ENCODE measurements at regions not wholly inside any gene's neighbourhood (a gene's known extent, or its start where the extent isn't known, plus 50 kb on each side); places are given as distances from the start of the nearest gene placed in this dataset.

GRCh38 chr3:176193032-176193730, 1004.1 kb downstream of the TBL1XR1 start:
- no peak for DNase-seq (ENCODE audit: unreplicated experiment)
- TF ChIP-seq CTCF (IDR thresholded peaks at IDR 0.05; ENCODE audit: unreplicated experiment) = no peak
- Mint-ChIP-seq H3K4me1 (ENCODE audit: insufficient read depth, unreplicated experiment) (no peaks in the 10 kb centered on the region), H3K27ac (ENCODE audit: low read depth, unreplicated experiment) (no peak overlapping the region), H3K27me3 (ENCODE audit: insufficient read depth, unreplicated experiment) (no peaks in the 10 kb centered on the region), H3K9me3 (ENCODE audit: unreplicated experiment) (peaks cover 8% of the 10 kb centered on the region), H3K4me3 (ENCODE audit: unreplicated experiment) (no peak overlapping the region), H3K36me3 (ENCODE audit: insufficient read depth, unreplicated experiment) (no peaks in the 10 kb centered on the region)
- ChIA-PET CTCF (no interaction called here), POLR2A (interaction anchor here (0.7 kb wide), 1 partner anchor 160 kb away, joined by 3 read pairs; no protein-coding TSS in a partner anchor)
- BruUV-seq (replicated peaks) = no TSS peak
- intact Hi-C loops (cut with micrococcal nuclease) = no loop called here

- ChIA-PET POLR2A (no interaction called here), CTCF (interaction anchor here (0.7 kb wide), 1 partner anchor 779 kb away, joined by 3 read pairs; no protein-coding TSS in a partner anchor)
- TF ChIP-seq CTCF (IDR thresholded peaks at IDR 0.05; ENCODE audit: unreplicated experiment) = no peak
- Mint-ChIP-seq H3K9me3 (ENCODE audit: unreplicated experiment) (no peaks in the 10 kb centered on the region), H3K36me3 (ENCODE audit: insufficient read depth, unreplicated experiment) (no peaks in the 10 kb centered on the region), H3K4me3 (ENCODE audit: unreplicated experiment) (no peak overlapping the region), H3K27ac (ENCODE audit: low read depth, unreplicated experiment) (no peak overlapping the region), H3K4me1 (ENCODE audit: insufficient read depth, unreplicated experiment) (no peaks in the 10 kb centered on the region), H3K27me3 (ENCODE audit: insufficient read depth, unreplicated experiment) (no peaks in the 10 kb centered on the region)
- BruUV-seq (replicated peaks) = no TSS peak
- DNase-seq (ENCODE audit: unreplicated experiment) = no peak
- intact Hi-C loops (cut with micrococcal nuclease) = no loop called here
Measured at GRCh38 chr3:176190755-176191154, 1006.5 kb downstream of the TBL1XR1 start.

GRCh38 chr3:176183181-176183580, 1014.1 kb downstream of the TBL1XR1 start:
- Mint-ChIP-seq H3K4me3 (ENCODE audit: unreplicated experiment) (no peak overlapping the region), H3K27me3 (ENCODE audit: insufficient read depth, unreplicated experiment) (no peaks in the 10 kb centered on the region), H3K36me3 (ENCODE audit: insufficient read depth, unreplicated experiment) (no peaks in the 10 kb centered on the region), H3K27ac (ENCODE audit: low read depth, unreplicated experiment) (no peak overlapping the region), H3K9me3 (ENCODE audit: unreplicated experiment) (no peaks in the 10 kb centered on the region), H3K4me1 (ENCODE audit: insufficient read depth, unreplicated experiment) (no peaks in the 10 kb centered on the region)
- ChIA-PET POLR2A (no interaction called here), CTCF (no interaction called here)
- BruUV-seq (replicated peaks) = no TSS peak
- intact Hi-C loops (cut with micrococcal nuclease) = no loop called here
- no peak for DNase-seq (ENCODE audit: unreplicated experiment)
- no peak for TF ChIP-seq CTCF (IDR thresholded peaks at IDR 0.05; ENCODE audit: unreplicated experiment)

- BruUV-seq (replicated peaks) = no TSS peak
- no peak overlapping the region for H3K4me3 Mint-ChIP-seq (ENCODE audit: unreplicated experiment)
- no peaks in the 10 kb centered on the region for H3K4me1 Mint-ChIP-seq (ENCODE audit: insufficient read depth, unreplicated experiment)
- TF ChIP-seq CTCF (IDR thresholded peaks at IDR 0.05; ENCODE audit: unreplicated experiment) = no peak
- intact Hi-C loops (cut with micrococcal nuclease) = no loop called here
- ChIA-PET POLR2A (interaction anchor here (0.6 kb wide), 1 partner anchor 196 kb away, joined by 3 read pairs; no protein-coding TSS in a partner anchor), CTCF (interaction anchor here (0.6 kb wide), 2 partner anchors 256 to 289 kb away, joined by 3 to 4 read pairs; no protein-coding TSS in a partner anchor)
- no peaks in the 10 kb centered on the region for H3K36me3 Mint-ChIP-seq (ENCODE audit: insufficient read depth, unreplicated experiment)
- no peaks in the 10 kb centered on the region for H3K9me3 Mint-ChIP-seq (ENCODE audit: unreplicated experiment)
- no peaks in the 10 kb centered on the region for H3K27me3 Mint-ChIP-seq (ENCODE audit: insufficient read depth, unreplicated experiment)
- no peak overlapping the region for H3K27ac Mint-ChIP-seq (ENCODE audit: low read depth, unreplicated experiment)
- no peak for DNase-seq (ENCODE audit: unreplicated experiment)
Measured at GRCh38 chr3:176174060-176174459, 1023.2 kb downstream of the TBL1XR1 start.

All from MCF 10A (cell line).